HL-60 (cell line): ENCODE measurements at regions not wholly inside any gene's neighbourhood (a gene's known extent, or its start where the extent isn't known, plus 50 kb on each side); places are given as distances from the start of the nearest gene placed in this dataset.
A peak's percentile ranks its signal among the peaks of the same experiment; 100 is the strongest.

ENCODE experiments used
- DNase-seq, 2 experiments: peaks; one replicate each; pipeline ENCODE4 v3.0.0-alpha.2; 2010 to 2020; ENCODE audit warnings: low read depth in 1 of 2, low spot score in 1 of 2
- H3K27ac ChIP-seq: fragments of 250-450 bp; sonication (Bioruptor Pico); replicated peaks from 2 replicates; pipeline ENCODE4 v1.5.1; 2020; ENCODE audit warnings: mild to moderate bottlenecking, moderate library complexity
- H3K27me3 ChIP-seq: fragments of 250-450 bp; sonication (Bioruptor Pico); 2 replicates; pipeline ENCODE4 v1.5.1; 2021; ENCODE audit warnings: mild to moderate bottlenecking, moderate library complexity; ENCODE audit not compliant: insufficient read depth, poor library complexity, severe bottlenecking
- H3K4me3 ChIP-seq: replicated peaks from 2 replicates; pipeline ENCODE4 v1.5.1; 2011; ENCODE audit warnings: mild to moderate bottlenecking, control low read depth, low read length; ENCODE audit not compliant: insufficient read depth
- GABPA ChIP-seq: IDR thresholded peaks from 2 replicates; pipeline ENCODE4 v1.6.1; 2012; ENCODE audit warnings: low read depth
- POLR2AphosphoS5 ChIP-seq: IDR thresholded peaks from 2 replicates; pipeline ENCODE4 v1.6.1; 2012; ENCODE audit warnings: low read depth
- SPI1 ChIP-seq: IDR thresholded peaks from 2 replicates; pipeline ENCODE4 v1.6.1; 2012; ENCODE audit warnings: low read depth, mild to moderate bottlenecking, borderline replicate concordance
- TF ChIP-seq, protein P1 (sequence below): IDR thresholded peaks from 2 replicates; pipeline ENCODE4 v1.6.1; 2012; ENCODE audit warnings: low read depth; ENCODE audit not compliant: insufficient replicate concordance
- TF ChIP-seq, protein P2 (sequence below): IDR thresholded peaks from one replicate; pipeline ENCODE4 v1.5.1; 2011; ENCODE audit warnings: low read length, control low read depth, inconsistent platforms; ENCODE audit not compliant: insufficient read depth

DNA sequence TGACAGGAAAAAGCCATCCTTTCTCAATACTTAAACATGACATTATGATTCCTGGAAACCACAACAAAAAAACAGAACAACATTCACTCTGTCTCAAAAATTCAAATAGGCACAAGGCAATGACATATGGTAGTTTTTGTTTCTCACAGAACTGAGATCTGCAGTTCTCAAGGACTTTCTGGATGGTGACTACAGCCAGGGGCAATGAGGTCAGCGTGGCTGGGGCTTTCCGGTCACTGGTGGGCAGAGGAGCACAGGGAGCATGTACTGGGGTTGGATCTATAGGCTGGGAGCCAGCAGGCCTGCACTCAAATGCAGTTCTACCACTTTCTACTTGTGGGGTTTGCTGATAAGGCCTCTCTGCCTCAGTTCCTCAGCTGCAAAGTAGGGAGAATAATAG lies 72.0 kb downstream of the CTAGE1 start:
- Histone ChIP-seq H3K27me3 (peaks cover 40% of the 10 kb centered on the region), H3K4me3 (no peak overlapping the region), H3K27ac (no peak overlapping the region)
- DNase-seq = no peak
- TF ChIP-seq SPI1 (no peak), POLR2AphosphoS5 (no peak)

DNA sequence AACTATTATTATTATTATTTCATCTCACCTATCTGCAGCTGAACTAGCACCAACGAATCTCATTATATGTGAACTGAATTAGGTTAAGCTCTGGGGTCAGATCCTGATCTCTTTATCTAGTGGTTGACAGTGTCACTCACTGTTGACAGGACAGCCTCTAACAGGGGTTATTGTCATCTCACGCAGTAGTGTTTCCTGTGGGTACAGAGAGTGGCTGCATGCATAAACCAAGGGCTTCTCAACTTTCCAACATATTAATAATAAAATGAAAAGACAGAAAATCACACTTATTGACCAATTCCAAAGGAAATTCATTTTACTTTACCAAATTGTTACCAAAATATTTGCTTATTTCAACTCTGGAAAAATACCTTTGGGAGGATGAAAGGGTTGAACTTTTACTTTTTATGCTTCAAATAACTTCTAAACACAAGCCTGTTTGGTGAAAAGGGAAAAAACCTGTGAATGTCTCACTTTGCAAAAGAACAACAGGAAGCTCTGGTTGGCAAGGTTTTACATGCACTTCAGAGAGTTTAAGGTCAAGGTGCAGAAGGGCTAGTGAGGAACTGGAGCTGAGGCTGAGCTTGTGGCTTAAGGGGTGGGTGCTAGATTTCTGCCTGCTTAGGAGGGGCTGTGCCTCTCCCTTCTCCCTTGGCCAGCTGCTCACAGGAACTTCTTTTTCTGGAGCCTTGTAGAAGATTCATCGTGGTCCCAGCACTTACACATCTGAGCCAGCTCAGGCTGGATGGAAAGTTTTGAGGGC lies 72.6 kb downstream of the CTAGE1 start:
- Histone ChIP-seq H3K4me3 (no peak overlapping the region), H3K27ac (no peak overlapping the region), H3K27me3 (peaks cover 36% of the 10 kb centered on the region)
- no peak for TF ChIP-seq GABPA
- TF ChIP-seq, protein P1, sequence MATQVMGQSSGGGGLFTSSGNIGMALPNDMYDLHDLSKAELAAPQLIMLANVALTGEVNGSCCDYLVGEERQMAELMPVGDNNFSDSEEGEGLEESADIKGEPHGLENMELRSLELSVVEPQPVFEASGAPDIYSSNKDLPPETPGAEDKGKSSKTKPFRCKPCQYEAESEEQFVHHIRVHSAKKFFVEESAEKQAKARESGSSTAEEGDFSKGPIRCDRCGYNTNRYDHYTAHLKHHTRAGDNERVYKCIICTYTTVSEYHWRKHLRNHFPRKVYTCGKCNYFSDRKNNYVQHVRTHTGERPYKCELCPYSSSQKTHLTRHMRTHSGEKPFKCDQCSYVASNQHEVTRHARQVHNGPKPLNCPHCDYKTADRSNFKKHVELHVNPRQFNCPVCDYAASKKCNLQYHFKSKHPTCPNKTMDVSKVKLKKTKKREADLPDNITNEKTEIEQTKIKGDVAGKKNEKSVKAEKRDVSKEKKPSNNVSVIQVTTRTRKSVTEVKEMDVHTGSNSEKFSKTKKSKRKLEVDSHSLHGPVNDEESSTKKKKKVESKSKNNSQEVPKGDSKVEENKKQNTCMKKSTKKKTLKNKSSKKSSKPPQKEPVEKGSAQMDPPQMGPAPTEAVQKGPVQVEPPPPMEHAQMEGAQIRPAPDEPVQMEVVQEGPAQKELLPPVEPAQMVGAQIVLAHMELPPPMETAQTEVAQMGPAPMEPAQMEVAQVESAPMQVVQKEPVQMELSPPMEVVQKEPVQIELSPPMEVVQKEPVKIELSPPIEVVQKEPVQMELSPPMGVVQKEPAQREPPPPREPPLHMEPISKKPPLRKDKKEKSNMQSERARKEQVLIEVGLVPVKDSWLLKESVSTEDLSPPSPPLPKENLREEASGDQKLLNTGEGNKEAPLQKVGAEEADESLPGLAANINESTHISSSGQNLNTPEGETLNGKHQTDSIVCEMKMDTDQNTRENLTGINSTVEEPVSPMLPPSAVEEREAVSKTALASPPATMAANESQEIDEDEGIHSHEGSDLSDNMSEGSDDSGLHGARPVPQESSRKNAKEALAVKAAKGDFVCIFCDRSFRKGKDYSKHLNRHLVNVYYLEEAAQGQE = no peak
- TF ChIP-seq, protein P2, sequence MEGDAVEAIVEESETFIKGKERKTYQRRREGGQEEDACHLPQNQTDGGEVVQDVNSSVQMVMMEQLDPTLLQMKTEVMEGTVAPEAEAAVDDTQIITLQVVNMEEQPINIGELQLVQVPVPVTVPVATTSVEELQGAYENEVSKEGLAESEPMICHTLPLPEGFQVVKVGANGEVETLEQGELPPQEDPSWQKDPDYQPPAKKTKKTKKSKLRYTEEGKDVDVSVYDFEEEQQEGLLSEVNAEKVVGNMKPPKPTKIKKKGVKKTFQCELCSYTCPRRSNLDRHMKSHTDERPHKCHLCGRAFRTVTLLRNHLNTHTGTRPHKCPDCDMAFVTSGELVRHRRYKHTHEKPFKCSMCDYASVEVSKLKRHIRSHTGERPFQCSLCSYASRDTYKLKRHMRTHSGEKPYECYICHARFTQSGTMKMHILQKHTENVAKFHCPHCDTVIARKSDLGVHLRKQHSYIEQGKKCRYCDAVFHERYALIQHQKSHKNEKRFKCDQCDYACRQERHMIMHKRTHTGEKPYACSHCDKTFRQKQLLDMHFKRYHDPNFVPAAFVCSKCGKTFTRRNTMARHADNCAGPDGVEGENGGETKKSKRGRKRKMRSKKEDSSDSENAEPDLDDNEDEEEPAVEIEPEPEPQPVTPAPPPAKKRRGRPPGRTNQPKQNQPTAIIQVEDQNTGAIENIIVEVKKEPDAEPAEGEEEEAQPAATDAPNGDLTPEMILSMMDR = no peak
- TF ChIP-seq POLR2AphosphoS5 = no peak
- 0 out of 2 replicates have a peak, but pooled peaks have one; percentile 55 for TF ChIP-seq SPI1
- DNase-seq = no peak

DNA sequence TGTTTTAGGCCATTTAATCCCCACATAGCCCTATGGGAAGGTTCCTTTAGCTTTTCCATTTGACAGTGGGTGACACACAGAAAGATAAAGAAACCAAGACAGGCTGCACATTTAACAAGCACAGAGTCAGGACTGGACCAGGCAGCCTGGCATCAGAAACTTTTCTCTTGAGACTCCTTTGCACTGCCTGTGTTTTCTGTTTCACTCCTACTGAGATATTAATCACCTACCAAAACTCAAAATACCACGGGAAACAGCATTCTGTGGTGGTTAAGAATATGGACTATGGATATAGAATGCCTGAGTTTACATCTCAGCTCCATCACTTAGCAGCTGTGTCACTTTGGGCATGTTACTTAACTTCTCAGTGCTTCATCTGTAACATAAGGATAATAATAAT lies 73.3 kb downstream of the CTAGE1 start:
- no peak overlapping the region for H3K27ac ChIP-seq
- H3K4me3 ChIP-seq = no peak overlapping the region
- TF ChIP-seq, protein P1 = no peak
- TF ChIP-seq POLR2AphosphoS5 (no peak), GABPA (no peak), SPI1 (no peak)
- TF ChIP-seq, protein P2 = no peak
- DNase-seq = no peak
- peaks cover 29% of the 10 kb centered on the region for H3K27me3 ChIP-seq

DNA sequence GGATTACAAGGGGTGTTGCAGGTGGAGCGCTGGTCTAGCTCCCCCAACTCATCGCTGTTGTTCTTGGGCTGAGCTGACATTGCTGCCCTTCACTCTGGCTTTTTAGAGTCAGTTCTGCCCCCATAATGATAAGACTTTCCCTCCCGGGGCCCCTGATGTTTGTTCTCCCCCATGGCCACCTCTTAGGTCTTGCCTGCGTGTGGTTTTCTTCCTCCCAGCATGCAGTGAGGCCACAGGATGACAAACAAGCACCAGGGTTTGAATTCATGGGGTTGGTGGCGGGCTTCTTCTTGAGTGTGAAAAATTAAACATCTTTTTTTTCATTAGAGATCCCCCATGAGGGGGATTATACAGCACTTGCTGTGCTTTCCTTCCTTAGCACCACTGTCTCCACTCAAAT lies 74.1 kb downstream of the CTAGE1 start:
- no peak for DNase-seq
- H3K27me3 ChIP-seq = peaks cover 21% of the 10 kb centered on the region
- TF ChIP-seq SPI1 (no peak), GABPA (no peak), POLR2AphosphoS5 (no peak)
- TF ChIP-seq, protein P2 = no peak
- TF ChIP-seq, protein P1 = no peak

More for the DNA sequence above, 74.1 kb downstream of the CTAGE1 start:
- no peak overlapping the region for H3K4me3 ChIP-seq
- H3K27ac ChIP-seq = no peak overlapping the region
